Psoas muscle (tissue), 7 donors: ENCODE measurements at regions not wholly inside any gene's neighbourhood (a gene's known extent, or its start where the extent isn't known, plus 50 kb on each side); places are given as distances from the start of the nearest gene placed in this dataset.

Experiments used
- ATAC-seq, 4 donors: fragments of 200-7000 bp; cut with Tn5 transposase; one replicate each; pipeline ENCODE4 v1.9.1; 2020; ENCODE audit warnings: moderate library complexity in 3 of 4, mild to moderate bottlenecking in 2 of 4
- DNase-seq, 2 donors: peaks; one replicate each; pipeline ENCODE4 v3.0.0-alpha.2; 2020
- H3K27ac ChIP-seq: fragments of 200-600 bp; one replicate; pipeline ENCODE4 v1.8.0; 2022
- H3K27me3 ChIP-seq, 3 donors: fragments of 200-600 bp in 1 of 3; one replicate each; pipeline versions ENCODE4 v1.6.1 to v1.8.0; 2013 to 2022; ENCODE audit warnings: low read length in 2 of 3, mild to moderate bottlenecking in 2 of 3, moderate library complexity in 1 of 3; ENCODE audit not compliant: insufficient read depth in 3 of 3
- H3K36me3 ChIP-seq, 2 donors: fragments of 200-600 bp in 1 of 2; one replicate each; pipeline versions ENCODE4 v1.6.1 to v1.8.0; 2013 to 2022; ENCODE audit warnings: low read depth in 1 of 2, mild to moderate bottlenecking in 1 of 2, moderate library complexity in 1 of 2; ENCODE audit not compliant: insufficient read depth in 1 of 2
- H3K4me1 ChIP-seq: fragments of 200-600 bp; one replicate; pipeline ENCODE4 v1.8.0; 2022
- H3K4me3 ChIP-seq: fragments of 200-600 bp; one replicate; pipeline ENCODE4 v1.8.0; 2022; ENCODE audit warnings: mild to moderate bottlenecking
- H3K9me3 ChIP-seq: fragments of 200-600 bp; one replicate; pipeline ENCODE4 v1.8.0; 2022
- WGBS, 3 donors: extraction: QIAGEN DNeasy Blood & Tissue Kit; methylation state at CpG; one replicate each; pipeline versions ENCODE4 v1.1.6 to v1.1.7; 2013; 5-methylcytosine and 5-hydroxymethylcytosine counted together
- intact Hi-C, 2 donors: fragments of 100-400 bp; cut with DNase I; formaldehyde crosslinking; loops; one replicate each; pipeline versions ENCODE4 v1.11.0 to v1.14.2; 2022
- TF ChIP-seq, protein P1 (sequence below): fragments of 200-600 bp; IDR thresholded peaks from one replicate; pipeline ENCODE4 v1.8.0; 2022; ENCODE audit warnings: antibody characterized with exemption
- donor health status: healthy with polysubstance abuse.
- donor health status: DM: no; HTN: no; CAD: no; lungs with moderate emphysema.
- donor health status: Bipolar disorder and iron deficiency.
- donor health status: healthy.
- donor health status: DM: yes; HTN: yes; CAD: no.
- donor health status: DM: no; HTN: no; CAD: no.
- donor health status: DM: yes; HTN: yes; CAD: no.

GRCh38 chr2:198259496-198259895 lies 455.1 kb downstream of the PLCL1 start:
- TF ChIP-seq, protein P1, sequence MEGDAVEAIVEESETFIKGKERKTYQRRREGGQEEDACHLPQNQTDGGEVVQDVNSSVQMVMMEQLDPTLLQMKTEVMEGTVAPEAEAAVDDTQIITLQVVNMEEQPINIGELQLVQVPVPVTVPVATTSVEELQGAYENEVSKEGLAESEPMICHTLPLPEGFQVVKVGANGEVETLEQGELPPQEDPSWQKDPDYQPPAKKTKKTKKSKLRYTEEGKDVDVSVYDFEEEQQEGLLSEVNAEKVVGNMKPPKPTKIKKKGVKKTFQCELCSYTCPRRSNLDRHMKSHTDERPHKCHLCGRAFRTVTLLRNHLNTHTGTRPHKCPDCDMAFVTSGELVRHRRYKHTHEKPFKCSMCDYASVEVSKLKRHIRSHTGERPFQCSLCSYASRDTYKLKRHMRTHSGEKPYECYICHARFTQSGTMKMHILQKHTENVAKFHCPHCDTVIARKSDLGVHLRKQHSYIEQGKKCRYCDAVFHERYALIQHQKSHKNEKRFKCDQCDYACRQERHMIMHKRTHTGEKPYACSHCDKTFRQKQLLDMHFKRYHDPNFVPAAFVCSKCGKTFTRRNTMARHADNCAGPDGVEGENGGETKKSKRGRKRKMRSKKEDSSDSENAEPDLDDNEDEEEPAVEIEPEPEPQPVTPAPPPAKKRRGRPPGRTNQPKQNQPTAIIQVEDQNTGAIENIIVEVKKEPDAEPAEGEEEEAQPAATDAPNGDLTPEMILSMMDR = no peak
- Histone ChIP-seq H3K27me3 (no peaks in the 10 kb centered on the region), H3K4me3 (no peak overlapping the region), H3K4me1 (no peaks in the 10 kb centered on the region), H3K9me3 (no peaks in the 10 kb centered on the region), H3K36me3 (no peaks in the 10 kb centered on the region), H3K27ac (no peak overlapping the region)
- DNase-seq (no peak), ATAC-seq (no peak)
- intact Hi-C loops = no loop called here
- 88 to 98% (median 90%) methylated on average over 3 of the region's 3 CpGs for WGBS, 3 donors

DNA sequence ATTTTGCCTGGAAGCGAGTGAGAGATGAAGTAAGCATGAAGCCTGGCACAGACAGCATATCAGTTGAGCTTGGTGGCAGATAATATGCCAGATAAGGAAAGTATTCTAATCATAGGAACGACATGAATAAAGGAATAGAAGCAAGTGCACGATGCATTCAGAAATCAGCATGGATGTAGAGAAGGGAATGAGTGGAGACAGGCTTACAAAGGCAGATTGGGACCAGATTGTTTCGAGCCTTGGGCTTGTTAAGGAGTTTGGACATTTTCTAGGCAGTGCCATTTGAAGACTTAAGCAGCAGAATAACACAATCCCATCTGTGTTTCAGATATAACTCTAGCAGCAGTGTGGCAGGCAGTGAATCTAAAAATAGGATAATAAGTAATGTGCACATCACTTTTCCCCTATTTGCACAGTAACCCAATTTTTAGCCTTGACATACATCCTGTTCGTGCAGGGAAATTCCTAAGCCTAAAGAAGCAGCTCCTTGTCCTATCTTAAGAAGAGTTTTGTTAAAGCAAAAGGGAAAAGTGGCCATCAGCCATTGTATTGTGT lies 450.2 kb downstream of the PLCL1 start:
- no peak overlapping the region for H3K27ac ChIP-seq
- WGBS, 3 donors = 53 to 61% (median 58%) methylated on average over 5 of the region's 5 CpGs
- no peak for ATAC-seq
- H3K9me3 ChIP-seq = no peaks in the 10 kb centered on the region
- no peaks in the 10 kb centered on the region for H3K27me3 ChIP-seq
- no peak overlapping the region for H3K4me3 ChIP-seq
- DNase-seq = no peak
- H3K36me3 ChIP-seq = no peaks in the 10 kb centered on the region
- TF ChIP-seq, protein P1 = no peak
- no peaks in the 10 kb centered on the region for H3K4me1 ChIP-seq
- intact Hi-C loops = no loop called here

DNA sequence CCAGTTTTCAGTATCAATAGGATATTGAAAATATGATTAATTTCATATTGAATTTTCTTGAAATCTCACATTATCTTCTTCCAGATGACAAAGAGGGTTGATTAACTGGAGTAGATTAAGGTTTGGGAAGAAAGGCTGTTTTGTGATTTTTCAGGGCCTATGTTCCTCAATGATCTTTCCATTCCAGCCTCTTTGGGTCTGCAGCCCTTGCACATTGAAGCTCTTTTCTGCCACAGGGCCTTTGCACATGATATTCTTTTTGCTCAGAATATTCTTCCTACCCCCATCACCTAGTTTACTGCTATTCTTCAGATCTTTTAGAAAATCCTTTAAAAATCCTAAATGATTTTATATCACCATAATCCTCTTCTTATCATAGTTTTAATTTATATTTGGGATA lies 449.6 kb downstream of the PLCL1 start:
- no peak for ATAC-seq
- TF ChIP-seq, protein P1 = no peak
- intact Hi-C loops = no loop called here
- no peaks in the 10 kb centered on the region for H3K4me1 ChIP-seq
- no peaks in the 10 kb centered on the region for H3K27me3 ChIP-seq
- no peak for DNase-seq
- H3K27ac ChIP-seq = no peak overlapping the region
- H3K4me3 ChIP-seq = no peak overlapping the region
- no peaks in the 10 kb centered on the region for H3K9me3 ChIP-seq
- H3K36me3 ChIP-seq = no peaks in the 10 kb centered on the region

DNA sequence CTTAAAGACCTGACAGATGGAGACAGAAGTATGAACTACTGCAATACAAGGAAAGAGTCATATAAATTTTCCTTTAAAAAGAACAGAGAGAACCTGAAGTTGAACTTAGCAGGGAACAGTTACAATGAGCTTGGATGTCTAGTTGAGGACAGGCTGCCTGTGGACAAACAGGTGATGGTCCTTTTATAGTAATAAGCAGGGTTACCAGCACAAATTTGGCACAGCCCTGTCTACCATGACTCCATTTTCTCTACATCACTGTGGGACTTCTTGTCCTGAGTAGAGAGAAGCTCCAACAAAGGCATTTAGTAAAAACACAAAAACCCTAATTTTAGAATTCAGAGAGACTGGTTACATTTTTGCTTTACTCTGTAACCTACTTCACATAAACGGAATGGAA lies 448.1 kb downstream of the PLCL1 start:
- H3K27me3 ChIP-seq = no peaks in the 10 kb centered on the region
- H3K4me1 ChIP-seq = no peaks in the 10 kb centered on the region
- H3K4me3 ChIP-seq = no peak overlapping the region
- no peaks in the 10 kb centered on the region for H3K36me3 ChIP-seq
- no peaks in the 10 kb centered on the region for H3K9me3 ChIP-seq
- DNase-seq = no peak
- WGBS, 3 donors = 81 to 94% (median 86%) methylated on average over 1 of the region's 1 CpG
- intact Hi-C loops = no loop called here
- TF ChIP-seq, protein P1 = no peak
- ATAC-seq = no peak
- no peak overlapping the region for H3K27ac ChIP-seq

DNA sequence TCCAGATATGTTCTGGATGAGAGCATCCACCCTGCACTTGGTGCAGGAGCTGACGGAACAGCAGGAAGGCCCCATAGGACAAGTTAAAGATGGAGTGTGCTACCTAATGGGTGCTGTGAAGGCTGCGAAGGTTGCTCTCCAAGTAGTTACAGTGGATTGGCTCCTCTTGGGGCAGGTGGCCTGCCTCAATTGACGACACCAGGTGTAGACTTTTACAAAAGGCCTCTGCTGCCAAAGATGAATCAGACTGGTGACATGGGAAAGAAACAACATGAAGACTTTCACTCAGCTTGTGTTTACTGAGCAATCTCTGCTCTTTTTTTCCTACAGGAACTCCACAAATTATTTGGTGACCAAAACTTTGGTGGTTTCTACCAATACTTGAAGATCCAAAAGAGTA lies 437.7 kb downstream of the PLCL1 start:
- no peak overlapping the region for H3K27ac ChIP-seq
- TF ChIP-seq, protein P1 = no peak
- no peaks in the 10 kb centered on the region for H3K4me1 ChIP-seq
- no peaks in the 10 kb centered on the region for H3K9me3 ChIP-seq
- 74 to 81% (median 77%) methylated on average over 3 of the region's 3 CpGs for WGBS, 3 donors
- H3K27me3 ChIP-seq = peaks cover 0 to 3% (median 0%) of the 10 kb centered on the region in 3 donors
- intact Hi-C loops = no loop called here
- H3K36me3 ChIP-seq = no peaks in the 10 kb centered on the region
- no peak for ATAC-seq
- H3K4me3 ChIP-seq = no peak overlapping the region
- no peak for DNase-seq
